H1 (cell line): ENCODE measurements at regions not wholly inside any gene's neighbourhood (a gene's known extent, or its start where the extent isn't known, plus 50 kb on each side); places are given as distances from the start of the nearest gene placed in this dataset.

Experiments
- CTCF ChIA-PET: fragments of 300-600 bp; sonication (Branson Sonifier 250); formaldehyde crosslinking; loops from one replicate; lab custom pipeline; 2021; ENCODE audit not compliant: partially characterized antibody; lab: Charles Lee
- POLR2A ChIA-PET: fragments of 300-600 bp; sonication (Branson Sonifier 250); formaldehyde crosslinking; loops from one replicate; lab custom pipeline; 2021; ENCODE audit warnings: inconsistent platforms; ENCODE audit not compliant: partially characterized antibody; lab: Charles Lee
- DNase-seq, 2 experiments: peaks; one replicate each; pipeline versions ENCODE4 v3.0.0 to v3.0.0-alpha.2; 2010 to 2022; ENCODE audit warnings: low spot score in 2 of 2, low read depth in 1 of 2, mixed read lengths in 1 of 2
- FAIRE-seq: peaks from 2 replicates; lab custom pipeline; 2011; peaks lifted over from hg19 to GRCh38; lab: Jason Lieb, UNC
- H2AFZ ChIP-seq: 2 replicates; pipeline ENCODE4 v1.8.1; 2012; ENCODE audit warnings: low read length, inconsistent platforms
- H2AK5ac ChIP-seq: 2 replicates; pipeline ENCODE4 v1.6.1; 2013; ENCODE audit warnings: low read depth, low read length
- H2BK120ac ChIP-seq: replicated peaks from 2 replicates; pipeline ENCODE3; 2013; ENCODE audit warnings: low read depth, low read length, inconsistent platforms
- H2BK12ac ChIP-seq: 2 replicates; pipeline ENCODE4 v1.6.1; 2013; ENCODE audit warnings: low read depth, low read length
- H2BK15ac ChIP-seq: 2 replicates; pipeline ENCODE4 v1.6.1; 2013; ENCODE audit warnings: low read length
- H2BK20ac ChIP-seq: 2 replicates; pipeline ENCODE4 v1.6.1; 2013; ENCODE audit warnings: low read length
- H2BK5ac ChIP-seq: 2 replicates; pipeline ENCODE4 v1.6.1; 2013; ENCODE audit warnings: low read depth, low read length
- H3K14ac ChIP-seq: 2 replicates; pipeline ENCODE4 v1.6.1; 2013; ENCODE audit warnings: inconsistent platforms; ENCODE audit not compliant: insufficient read length
- H3K18ac ChIP-seq: 2 replicates; pipeline ENCODE4 v1.6.1; 2013; ENCODE audit warnings: low read length; ENCODE audit errors: extremely low read depth
- H3K23ac ChIP-seq: 2 replicates; pipeline ENCODE4 v1.6.1; 2013; ENCODE audit warnings: inconsistent platforms; ENCODE audit not compliant: insufficient read length
- H3K23me2 ChIP-seq: 2 replicates; pipeline ENCODE4 v1.6.1; 2013; ENCODE audit warnings: low read depth, low read length
- H3K27ac ChIP-seq: 2 replicates; pipeline ENCODE4 v1.6.1; 2011; ENCODE audit warnings: low read depth, low read length, inconsistent platforms
- H3K27me3 ChIP-seq, 4 experiments: replicated peaks in 1 of 4; 1 replicate in 1 of 4; 2 replicates in 3 of 4; pipeline versions ENCODE4 v1.6.1 to v1.8.1; 2011 to 2013; ENCODE audit warnings: low read length in 3 of 4, mild to moderate bottlenecking in 3 of 4, inconsistent platforms in 2 of 4, mixed read lengths in 2 of 4, moderate library complexity in 1 of 4; ENCODE audit not compliant: control insufficient read depth in 3 of 4, insufficient read depth in 3 of 4; ENCODE audit errors: extremely low read depth in 1 of 4
- H3K36me3 ChIP-seq, 4 experiments: 2 replicates each; pipeline versions ENCODE4 v1.6.1 to v1.8.1; 2011 to 2013; ENCODE audit warnings: mild to moderate bottlenecking in 4 of 4, low read length in 3 of 4, moderate library complexity in 2 of 4, control low read depth in 1 of 4, inconsistent platforms in 1 of 4; ENCODE audit not compliant: insufficient read depth in 4 of 4, control insufficient read depth in 2 of 4
- H3K4ac ChIP-seq: replicated peaks from 2 replicates; pipeline ENCODE3; 2013; ENCODE audit warnings: low read length, low read depth, mixed read lengths, inconsistent platforms; ENCODE audit not compliant: insufficient read length
- H3K4me1 ChIP-seq, 4 experiments: replicated peaks in 1 of 4; 1 replicate in 1 of 4; 2 replicates in 3 of 4; pipeline versions ENCODE4 v1.6.1 to v1.8.1; 2011 to 2013; ENCODE audit warnings: low read length in 3 of 4, inconsistent platforms in 2 of 4, mixed read lengths in 1 of 4; ENCODE audit not compliant: insufficient read depth in 4 of 4, control insufficient read depth in 3 of 4
- H3K4me2 ChIP-seq, 2 experiments: 2 replicates each; pipeline versions ENCODE4 v1.6.1 to v1.8.1; 2011 to 2013; ENCODE audit warnings: low read depth in 2 of 2, low read length in 2 of 2, control low read depth in 1 of 2, inconsistent platforms in 1 of 2, mild to moderate bottlenecking in 1 of 2; ENCODE audit not compliant: insufficient read depth in 1 of 2
- H3K4me3 ChIP-seq, 4 experiments: fragments of 200-600, 300-600 bp in 1 of 4; sonication (generic), shearing (Covaris generic), sonication (Bioruptor Twin) in 1 of 4; 2 replicates each; pipeline versions ENCODE4 v1.5.1 to v1.8.1; 2011 to 2016; ENCODE audit warnings: low read length in 4 of 4, low read depth in 3 of 4, control low read depth in 2 of 4, inconsistent platforms in 2 of 4, mild to moderate bottlenecking in 2 of 4, mixed read lengths in 1 of 4, moderate library complexity in 1 of 4; ENCODE audit not compliant: insufficient read depth in 2 of 4; ENCODE audit errors: extremely low read depth in 1 of 4
- H3K56ac ChIP-seq: replicated peaks from 2 replicates; pipeline ENCODE3; 2013; ENCODE audit warnings: low read depth, mild to moderate bottlenecking, mixed read lengths, low read length, inconsistent platforms; ENCODE audit not compliant: insufficient read length
- H3K79me1 ChIP-seq: 2 replicates; pipeline ENCODE4 v1.6.1; 2013; ENCODE audit warnings: low read depth, low read length, control low read depth
- H3K79me2 ChIP-seq, 2 experiments: 2 replicates each; pipeline versions ENCODE4 v1.6.1 to v1.8.1; 2012 to 2013; ENCODE audit warnings: low read length in 2 of 2, mild to moderate bottlenecking in 2 of 2, inconsistent platforms in 1 of 2; ENCODE audit not compliant: insufficient read depth in 2 of 2, control insufficient read depth in 1 of 2
- H3K9ac ChIP-seq, 4 experiments: replicated peaks in 1 of 4; 1 replicate in 1 of 4; 2 replicates in 3 of 4; pipeline versions ENCODE4 v1.6.1 to v1.8.1; 2011 to 2013; ENCODE audit warnings: low read depth in 3 of 4, low read length in 3 of 4, control low read depth in 2 of 4, mild to moderate bottlenecking in 2 of 4, moderate library complexity in 2 of 4, inconsistent platforms in 1 of 4; ENCODE audit errors: extremely low read depth in 1 of 4
- H3K9me3 ChIP-seq, 2 experiments: 2 replicates each; pipeline versions ENCODE4 v1.6.1 to v1.8.1; 2012 to 2013; ENCODE audit warnings: mild to moderate bottlenecking in 2 of 2, moderate library complexity in 2 of 2, control low read depth in 1 of 2, inconsistent platforms in 1 of 2, low read depth in 1 of 2, low read length in 1 of 2, mixed read lengths in 1 of 2; ENCODE audit not compliant: insufficient read depth in 2 of 2
- H4K20me1 ChIP-seq, 2 experiments: replicated peaks in 1 of 2; 2 replicates each; pipeline versions ENCODE3 to v1.8.1; 2011 to 2013; ENCODE audit warnings: inconsistent platforms in 2 of 2, low read length in 2 of 2, mild to moderate bottlenecking in 1 of 2; ENCODE audit not compliant: insufficient read depth in 2 of 2, control insufficient read depth in 1 of 2
- H4K5ac ChIP-seq: 2 replicates; pipeline ENCODE4 v1.6.1; 2013; ENCODE audit warnings: low read length, low read depth, mixed read lengths, inconsistent platforms; ENCODE audit not compliant: insufficient read length
- H4K8ac ChIP-seq: 2 replicates; pipeline ENCODE4 v1.8.0; 2013; ENCODE audit warnings: mild to moderate bottlenecking, moderate library complexity, low read length, inconsistent platforms; ENCODE audit not compliant: insufficient read depth; ENCODE audit errors: extremely low read depth
- H4K91ac ChIP-seq: replicated peaks from 2 replicates; pipeline ENCODE3; 2013; ENCODE audit warnings: low read length, mixed read lengths, inconsistent platforms; ENCODE audit not compliant: insufficient read length
- BCL11A ChIP-seq, 2 experiments: IDR thresholded peaks; one replicate each; pipeline ENCODE4 v1.6.1; 2011; ENCODE audit warnings: low read depth in 2 of 2, low read length in 2 of 2, mild to moderate bottlenecking in 2 of 2
- HDAC6 ChIP-seq: IDR thresholded peaks from one replicate; pipeline ENCODE4 v1.7.1; 2012; ENCODE audit warnings: low read depth, mild to moderate bottlenecking, inconsistent platforms, low read length, moderate library complexity
- SAP30 ChIP-seq: fragments of 300-600 bp; sonication (generic); IDR thresholded peaks from 2 replicates; pipeline ENCODE4 v1.7.1; 2012; ENCODE audit warnings: low read length, moderate library complexity, mild to moderate bottlenecking, inconsistent platforms; ENCODE audit not compliant: insufficient read depth, insufficient replicate concordance
- WGBS, 2 experiments: shearing (Covaris generic) in 1 of 2; methylation state at CpG; one replicate each; pipeline versions ENCODE4 v1.1.6 to v1.1.7; 2013 to 2015; ENCODE audit warnings: low lambda C conversion rate in 2 of 2, mixed read lengths in 2 of 2, inconsistent platforms in 1 of 2, low coverage in 1 of 2, missing lambda C conversion rate in 1 of 2; ENCODE audit not compliant: insufficient replicate concordance in 2 of 2, insufficient coverage in 1 of 2, insufficient read length in 1 of 2; ENCODE audit errors: extremely low coverage in 1 of 2, missing lambda C conversion rate in 1 of 2; 5-methylcytosine and 5-hydroxymethylcytosine counted together

GRCh38 chr19:23547156-23547555 is 139.9 kb downstream of the ZNF675 start:
- H3K27ac ChIP-seq: no peak overlapping the region
- no peak overlapping the region for H3K4me2 ChIP-seq
- CTCF ChIA-PET: no interaction called here
- H3K79me2 ChIP-seq: no peaks in the 10 kb centered on the region
- H2BK5ac ChIP-seq: no peak overlapping the region
- DNase-seq: no peak
- H2AFZ ChIP-seq: no peak overlapping the region
- H3K4me1 ChIP-seq: no peaks in the 10 kb centered on the region
- H2BK120ac ChIP-seq: no peak overlapping the region
- no peak for FAIRE-seq
- H2BK12ac ChIP-seq: no peak overlapping the region
- WGBS, 2 experiments: 75% methylated on average over 3 of the region's 3 CpGs; no CpG with 5 or more reads in 1 of the 2 experiments
- H3K14ac ChIP-seq: no peak overlapping the region
- H2BK15ac ChIP-seq: no peak overlapping the region
- H4K5ac ChIP-seq: no peak overlapping the region
- no peak overlapping the region for H3K18ac ChIP-seq
- H2AK5ac ChIP-seq: no peak overlapping the region
- H3K4me3 ChIP-seq: no peak overlapping the region
- no peaks in the 10 kb centered on the region for H3K23me2 ChIP-seq
- no peak overlapping the region for H3K23ac ChIP-seq
- no peaks in the 10 kb centered on the region for H3K27me3 ChIP-seq
- no peak overlapping the region for H3K9ac ChIP-seq
- no peak overlapping the region for H4K8ac ChIP-seq
- H4K91ac ChIP-seq: no peak overlapping the region
- no peak for TF ChIP-seq SAP30
- no peak for TF ChIP-seq HDAC6
- TF ChIP-seq BCL11A (IDR thresholded peaks at IDR 0.05; ENCODE audit: low read depth in 2 of 2, low read length in 2 of 2): no peak
- TF ChIP-seq, all 59 proteins: peak for 0
- H3K9me3 ChIP-seq: peaks cover 48 to 62% of the 10 kb centered on the region in 2 experiments
- POLR2A ChIA-PET: interaction anchor here (0.5 kb wide), 1 partner anchor 16 kb away, joined by 3 read pairs; no protein-coding TSS in a partner anchor
- no peaks in the 10 kb centered on the region for H4K20me1 ChIP-seq
- no peaks in the 10 kb centered on the region for H3K79me1 ChIP-seq
- no peak overlapping the region for H2BK20ac ChIP-seq
- H3K4ac ChIP-seq: no peak overlapping the region
- H3K36me3 ChIP-seq: no peaks in the 10 kb centered on the region
- no peak overlapping the region for H3K56ac ChIP-seq
